OCI-LY1 (cell line): ENCODE measurements at regions not wholly inside any gene's neighbourhood (a gene's known extent, or its start where the extent isn't known, plus 50 kb on each side); places are given as distances from the start of the nearest gene placed in this dataset.

Experiments used
- H2AFZ ChIP-seq: fragments of 200-600 bp; sonication (generic), shearing (Covaris generic); 2 replicates; pipeline ENCODE4 v1.6.0; 2014; ENCODE audit warnings: antibody characterized with exemption, mild to moderate bottlenecking, low read length
- H3F3A ChIP-seq: fragments of 200-600 bp; sonication (generic), shearing (Covaris generic); 2 replicates; pipeline ENCODE4 v1.6.0; 2014; ENCODE audit warnings: mild to moderate bottlenecking, antibody characterized with exemption, low read length, moderate library complexity; ENCODE audit not compliant: insufficient read depth
- H3K27ac ChIP-seq: fragments of 200-600 bp; sonication (generic); 2 replicates; pipeline ENCODE4 v1.5.1; 2014; ENCODE audit warnings: low read length, mixed run types, mild to moderate bottlenecking, low read depth; ENCODE audit not compliant: poor library complexity, severe bottlenecking
- H3K27me3 ChIP-seq: fragments of 200-600 bp; sonication (generic); 2 replicates; pipeline ENCODE4 v1.6.0; 2014; ENCODE audit warnings: antibody characterized with exemption, mild to moderate bottlenecking, low read length, moderate library complexity; ENCODE audit not compliant: insufficient read depth
- H3K36me3 ChIP-seq: fragments of 200-600 bp; sonication (generic); 2 replicates; pipeline ENCODE4 v1.6.1; 2014; ENCODE audit warnings: mild to moderate bottlenecking, antibody characterized with exemption, low read length, moderate library complexity, mixed read lengths; ENCODE audit not compliant: insufficient read depth
- H3K4me1 ChIP-seq: fragments of 200-600 bp; sonication (generic); 2 replicates; pipeline ENCODE4 v1.5.1; 2014; ENCODE audit warnings: mild to moderate bottlenecking, low read length, moderate library complexity; ENCODE audit not compliant: insufficient read depth, severe bottlenecking
- H3K4me2 ChIP-seq: fragments of 200-600 bp; sonication (generic), shearing (Covaris generic); 2 replicates; pipeline ENCODE4 v1.6.1; 2014; ENCODE audit warnings: low read length
- H3K4me3 ChIP-seq: fragments of 200-600 bp; sonication (generic); 2 replicates; pipeline ENCODE4 v1.5.1; 2014; ENCODE audit warnings: low read length, low read depth, mild to moderate bottlenecking, mixed read lengths; ENCODE audit not compliant: poor library complexity, severe bottlenecking
- H3K79me2 ChIP-seq: fragments of 200-600 bp; shearing (Covaris generic); 2 replicates; pipeline ENCODE4 v1.6.1; 2016; ENCODE audit warnings: mixed run types, low read length, mixed read lengths; ENCODE audit not compliant: insufficient read depth
- H3K9ac ChIP-seq: fragments of 200-600 bp; sonication (generic), shearing (Covaris generic); 2 replicates; pipeline ENCODE4 v1.6.1; 2014; ENCODE audit warnings: mild to moderate bottlenecking, low read length, mixed read lengths
- H3K9me2 ChIP-seq: fragments of 200-600 bp; sonication (generic), shearing (Covaris generic); 2 replicates; pipeline ENCODE4 v1.6.1; 2014; ENCODE audit warnings: low read depth, mild to moderate bottlenecking, low read length, mixed read lengths
- H3K9me3 ChIP-seq: fragments of 200-600 bp; shearing (Covaris generic); 2 replicates; pipeline ENCODE4 v1.6.1; 2014; ENCODE audit warnings: low read length, mixed read lengths
- H4K20me1 ChIP-seq: fragments of 200-600 bp; sonication (generic), shearing (Covaris generic); 2 replicates; pipeline ENCODE4 v1.6.0; 2016; ENCODE audit warnings: mild to moderate bottlenecking, low read length; ENCODE audit not compliant: insufficient read depth
- EZH2 ChIP-seq: fragments of 200-600 bp; sonication (generic), shearing (Covaris generic); IDR thresholded peaks from 2 replicates; pipeline ENCODE4 v1.8.0; 2017; ENCODE audit warnings: borderline replicate concordance, mixed run types, mild to moderate bottlenecking, antibody characterized with exemption, low read length, moderate library complexity, mixed read lengths
- TF ChIP-seq, protein P1 (sequence below): fragments of 200-600 bp; sonication (generic), shearing (Covaris generic); IDR thresholded peaks from 2 replicates; pipeline ENCODE4 v1.5.1; 2017; ENCODE audit warnings: mild to moderate bottlenecking, antibody characterized with exemption, low read length, moderate library complexity, mixed read lengths

GRCh38 chr6:156260815-156261214, 516.4 kb upstream of the ARID1B start:
- Histone ChIP-seq H3K27me3 (no peaks in the 10 kb centered on the region), H3K9me2 (no peaks in the 10 kb centered on the region), H3K36me3 (no peaks in the 10 kb centered on the region), H3K9me3 (no peaks in the 10 kb centered on the region), H4K20me1 (no peaks in the 10 kb centered on the region), H3K4me1 (no peaks in the 10 kb centered on the region), H2AFZ (no peak overlapping the region), H3K79me2 (no peaks in the 10 kb centered on the region), H3F3A (no peaks in the 10 kb centered on the region), H3K27ac (no peak overlapping the region), H3K4me2 (no peak overlapping the region), H3K4me3 (no peak overlapping the region), H3K9ac (no peak overlapping the region)
- TF ChIP-seq, protein P1, sequence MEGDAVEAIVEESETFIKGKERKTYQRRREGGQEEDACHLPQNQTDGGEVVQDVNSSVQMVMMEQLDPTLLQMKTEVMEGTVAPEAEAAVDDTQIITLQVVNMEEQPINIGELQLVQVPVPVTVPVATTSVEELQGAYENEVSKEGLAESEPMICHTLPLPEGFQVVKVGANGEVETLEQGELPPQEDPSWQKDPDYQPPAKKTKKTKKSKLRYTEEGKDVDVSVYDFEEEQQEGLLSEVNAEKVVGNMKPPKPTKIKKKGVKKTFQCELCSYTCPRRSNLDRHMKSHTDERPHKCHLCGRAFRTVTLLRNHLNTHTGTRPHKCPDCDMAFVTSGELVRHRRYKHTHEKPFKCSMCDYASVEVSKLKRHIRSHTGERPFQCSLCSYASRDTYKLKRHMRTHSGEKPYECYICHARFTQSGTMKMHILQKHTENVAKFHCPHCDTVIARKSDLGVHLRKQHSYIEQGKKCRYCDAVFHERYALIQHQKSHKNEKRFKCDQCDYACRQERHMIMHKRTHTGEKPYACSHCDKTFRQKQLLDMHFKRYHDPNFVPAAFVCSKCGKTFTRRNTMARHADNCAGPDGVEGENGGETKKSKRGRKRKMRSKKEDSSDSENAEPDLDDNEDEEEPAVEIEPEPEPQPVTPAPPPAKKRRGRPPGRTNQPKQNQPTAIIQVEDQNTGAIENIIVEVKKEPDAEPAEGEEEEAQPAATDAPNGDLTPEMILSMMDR: no peak
- TF ChIP-seq EZH2: no peak

DNA sequence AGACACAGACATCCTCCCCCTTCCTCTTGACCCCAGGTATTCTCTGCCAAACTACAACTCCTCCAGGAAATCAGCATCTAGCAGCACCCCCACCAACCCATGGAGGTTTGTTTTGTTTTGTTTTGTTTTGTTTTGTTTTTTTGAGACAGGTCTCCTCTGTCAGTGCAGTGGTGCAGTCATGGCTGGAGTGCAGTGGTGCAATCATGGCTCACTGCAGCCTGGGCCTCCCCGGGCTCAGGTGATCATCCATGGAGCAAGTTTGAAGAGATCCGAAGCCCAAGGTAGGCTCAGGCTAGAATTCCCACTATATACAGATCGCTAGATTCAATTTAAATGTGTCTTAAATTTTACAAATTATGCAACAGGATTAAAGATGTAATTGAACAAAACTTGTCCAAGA, 518.2 kb upstream of the ARID1B start:
- Histone ChIP-seq H3K9ac (no peak overlapping the region), H3K9me2 (no peaks in the 10 kb centered on the region), H3K4me3 (no peak overlapping the region), H3K27me3 (no peaks in the 10 kb centered on the region), H3K4me1 (no peaks in the 10 kb centered on the region), H3K27ac (no peak overlapping the region), H3K36me3 (no peaks in the 10 kb centered on the region), H3F3A (no peaks in the 10 kb centered on the region), H3K9me3 (no peaks in the 10 kb centered on the region), H3K79me2 (no peaks in the 10 kb centered on the region), H3K4me2 (no peak overlapping the region), H4K20me1 (no peaks in the 10 kb centered on the region), H2AFZ (no peak overlapping the region)
- TF ChIP-seq, protein P1: no peak
- no peak for TF ChIP-seq EZH2

DNA sequence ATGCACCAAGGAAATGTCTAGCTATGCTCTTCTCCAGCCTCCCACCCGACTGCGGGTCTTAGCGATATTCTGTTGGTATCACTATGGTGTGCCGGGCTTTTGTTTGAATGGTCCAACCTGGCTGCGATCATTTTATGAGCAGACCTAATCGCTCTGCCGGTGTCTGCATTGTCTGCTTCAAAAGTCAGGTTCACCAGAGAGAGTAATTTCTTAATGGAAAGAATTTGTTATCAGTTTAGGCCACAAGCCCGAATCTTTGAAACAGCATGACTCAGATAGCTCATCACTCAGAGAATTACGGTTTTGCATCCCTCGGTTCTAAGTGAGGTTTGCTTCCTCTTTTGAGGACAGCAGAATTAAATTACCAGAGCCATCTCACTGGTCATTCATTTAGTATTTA, 521.0 kb upstream of the ARID1B start:
- Histone ChIP-seq H3K9me3 (no peaks in the 10 kb centered on the region), H3K4me2 (no peak overlapping the region)

More for the DNA sequence above, 521.0 kb upstream of the ARID1B start:
- H3F3A ChIP-seq: no peaks in the 10 kb centered on the region
- no peak for TF ChIP-seq EZH2
- TF ChIP-seq, protein P1: no peak
- no peak overlapping the region for H3K9ac ChIP-seq
- H3K36me3 ChIP-seq: no peaks in the 10 kb centered on the region
- no peaks in the 10 kb centered on the region for H3K4me1 ChIP-seq
- no peaks in the 10 kb centered on the region for H4K20me1 ChIP-seq
- H3K9me2 ChIP-seq: no peaks in the 10 kb centered on the region
- H3K4me3 ChIP-seq: no peak overlapping the region
- no peak overlapping the region for H2AFZ ChIP-seq
- no peaks in the 10 kb centered on the region for H3K27me3 ChIP-seq
- no peaks in the 10 kb centered on the region for H3K79me2 ChIP-seq
- no peak overlapping the region for H3K27ac ChIP-seq
